CD4-positive, alpha-beta T cell treated with Interleukin-17A for 4 hours (primary cell): ENCODE measurements at regions not wholly inside any gene's neighbourhood (a gene's known extent, or its start where the extent isn't known, plus 50 kb on each side); places are given as distances from the start of the nearest gene placed in this dataset.
"Not testable (repeated sequence)": the region's sequence is repeated elsewhere in the genome, so short reads cannot be mapped to it uniquely, and the experiment has no call there.

Source experiments
- DNase-seq: peaks from one replicate; pipeline ENCODE4 v3.0.0-alpha.2; 2020; ENCODE audit warnings: mixed read lengths

DNA sequence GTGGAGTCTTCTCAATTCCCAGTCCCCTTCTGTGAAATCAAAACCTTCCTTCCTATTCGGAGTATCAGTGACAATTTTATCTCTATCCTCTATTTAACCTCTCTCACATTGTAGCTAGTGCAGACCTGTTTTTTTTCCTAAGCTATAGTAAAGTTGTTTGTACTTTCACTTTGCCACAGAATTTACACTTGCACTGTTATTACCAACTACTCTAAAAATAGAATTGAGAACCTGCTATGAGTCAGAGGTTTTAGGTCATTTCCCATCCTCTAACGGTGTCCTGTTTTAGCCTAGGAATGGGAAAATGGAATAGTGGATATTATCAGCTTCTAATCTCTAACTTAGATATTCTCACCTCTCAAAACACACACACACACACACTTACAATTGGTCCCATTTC, 862.7 kb downstream of the NCAM2 start:
- no peak for DNase-seq

DNA sequence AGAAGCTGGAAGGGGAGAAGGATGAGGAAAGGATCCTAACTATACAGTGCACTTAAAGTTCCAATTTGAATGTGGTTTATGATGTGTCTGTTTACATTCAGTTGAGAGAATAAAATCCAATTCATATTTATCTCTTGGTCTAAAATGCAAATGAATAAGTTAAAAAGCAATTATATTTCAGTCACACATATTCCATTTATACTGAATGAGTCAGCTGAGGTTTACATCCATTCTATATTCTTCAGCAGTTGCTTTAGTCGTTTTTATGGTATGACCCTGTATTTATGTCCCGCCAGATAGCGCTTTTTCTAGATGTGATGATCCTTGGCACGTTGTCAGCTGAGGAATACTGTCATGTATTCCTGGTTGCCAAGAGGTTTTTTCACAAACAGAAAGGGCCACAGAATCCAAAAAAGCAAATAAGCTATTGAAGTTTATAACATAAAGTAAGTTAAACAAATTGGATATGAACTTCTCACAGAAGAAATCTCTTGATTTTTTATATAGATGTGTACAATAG, 866.2 kb downstream of the NCAM2 start:
- DNase-seq, result no peak

DNA sequence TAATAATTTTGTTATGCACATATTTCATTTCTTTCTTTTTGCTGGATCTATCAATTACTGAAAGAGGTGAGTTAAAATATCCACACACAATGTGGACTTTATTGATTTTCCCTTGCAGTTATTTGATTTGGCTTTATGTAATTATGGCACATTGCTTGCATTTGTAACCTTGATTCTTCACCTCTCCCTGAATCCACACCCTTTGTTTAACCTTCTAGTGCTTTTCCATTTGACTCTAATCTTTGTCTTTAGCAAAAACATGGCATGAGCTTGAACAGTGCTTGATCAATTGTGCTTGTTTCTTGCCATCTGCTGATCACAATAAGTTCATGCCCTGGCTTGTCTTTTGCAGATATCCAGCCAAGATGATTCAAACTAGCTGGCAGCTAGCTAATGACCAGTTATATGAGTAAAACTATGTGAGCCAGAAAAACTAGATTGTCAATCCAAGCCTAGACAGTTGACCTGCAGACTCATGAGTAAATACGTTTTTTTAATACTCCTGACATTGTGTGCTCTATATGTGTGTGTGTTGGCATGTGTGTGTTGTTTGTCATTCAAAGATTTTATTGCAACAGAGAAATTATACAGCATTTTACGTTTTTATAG, 899.2 kb downstream of the NCAM2 start:
- DNase-seq, result no peak

DNA sequence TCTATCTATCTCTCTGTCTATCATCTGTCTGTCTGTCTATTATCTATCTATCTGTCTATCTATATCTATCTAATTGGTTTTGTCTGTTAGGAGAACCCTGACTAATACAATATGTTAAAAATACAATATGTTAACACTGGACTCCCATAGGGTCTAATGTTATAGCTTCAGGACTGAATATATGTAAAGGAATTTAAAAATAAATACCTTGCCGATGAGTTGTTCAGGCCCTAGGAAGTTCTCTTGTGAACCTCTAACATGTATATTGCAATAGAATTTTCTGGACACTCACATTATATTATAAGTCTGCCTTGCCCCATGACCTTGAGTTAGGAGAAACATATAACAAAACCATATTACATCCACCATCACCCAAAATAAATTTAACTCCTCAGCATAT, 900.6 kb downstream of the NCAM2 start:
- no peak for DNase-seq

DNA sequence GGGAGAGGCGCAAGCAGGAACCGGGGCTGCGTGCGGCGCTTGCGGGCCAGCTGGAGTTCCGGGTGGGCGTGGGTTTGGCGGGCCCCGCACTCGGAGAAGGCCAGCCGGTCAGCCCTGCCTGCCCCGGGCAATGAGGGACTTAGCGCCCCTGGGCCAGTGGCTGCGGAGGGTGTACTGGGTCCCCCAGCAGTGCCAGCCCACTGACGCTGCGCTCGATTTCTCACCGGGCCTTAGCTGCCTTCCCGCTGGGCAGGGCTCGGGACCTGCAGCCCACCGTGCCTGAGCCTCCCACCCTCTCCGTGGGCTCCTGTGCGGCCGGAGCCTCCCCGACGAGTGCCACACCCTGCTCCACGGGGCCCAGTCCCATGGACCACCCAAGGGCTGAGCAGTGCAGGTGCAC, 904.2 kb downstream of the NCAM2 start:
- DNase-seq, result not testable (repeated sequence)

DNA sequence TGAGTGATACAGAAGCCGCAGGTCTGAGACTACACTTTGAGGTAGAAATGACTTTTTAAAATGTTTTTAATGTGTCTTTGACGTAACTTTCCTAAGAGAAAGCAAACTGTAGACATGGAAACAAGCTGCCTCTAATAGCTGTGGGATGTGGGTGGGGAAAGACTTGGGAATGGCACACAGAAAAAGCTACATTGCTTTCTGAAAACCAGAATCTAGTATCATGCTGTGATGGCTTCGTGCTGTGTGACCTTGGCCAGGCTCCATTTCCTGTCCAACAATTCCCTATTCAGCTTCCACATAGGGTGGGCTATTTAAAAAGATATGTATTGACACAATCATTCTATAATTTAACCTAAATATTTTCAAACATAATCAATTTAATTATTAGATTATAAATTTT, 909.1 kb downstream of the NCAM2 start:
- DNase-seq, result no peak

DNA sequence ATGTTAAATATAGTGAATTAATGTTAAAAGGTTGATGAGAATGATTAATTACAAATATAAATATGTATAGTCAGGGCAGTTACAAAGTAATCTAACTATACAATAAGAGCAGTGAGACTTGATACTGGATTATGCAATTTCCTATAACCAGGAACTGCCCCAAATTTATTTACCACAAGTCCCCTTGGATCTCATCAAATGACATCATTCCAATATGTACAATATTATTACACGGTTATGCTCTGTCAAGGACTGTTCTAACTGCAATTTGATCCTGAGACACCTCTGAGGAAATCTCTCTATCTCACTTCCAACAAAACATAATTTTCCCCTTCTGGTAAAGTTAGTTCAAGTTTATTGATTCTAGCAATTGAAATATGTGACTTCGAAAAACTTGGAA, 917.6 kb downstream of the NCAM2 start:
- DNase-seq, result no peak

DNA sequence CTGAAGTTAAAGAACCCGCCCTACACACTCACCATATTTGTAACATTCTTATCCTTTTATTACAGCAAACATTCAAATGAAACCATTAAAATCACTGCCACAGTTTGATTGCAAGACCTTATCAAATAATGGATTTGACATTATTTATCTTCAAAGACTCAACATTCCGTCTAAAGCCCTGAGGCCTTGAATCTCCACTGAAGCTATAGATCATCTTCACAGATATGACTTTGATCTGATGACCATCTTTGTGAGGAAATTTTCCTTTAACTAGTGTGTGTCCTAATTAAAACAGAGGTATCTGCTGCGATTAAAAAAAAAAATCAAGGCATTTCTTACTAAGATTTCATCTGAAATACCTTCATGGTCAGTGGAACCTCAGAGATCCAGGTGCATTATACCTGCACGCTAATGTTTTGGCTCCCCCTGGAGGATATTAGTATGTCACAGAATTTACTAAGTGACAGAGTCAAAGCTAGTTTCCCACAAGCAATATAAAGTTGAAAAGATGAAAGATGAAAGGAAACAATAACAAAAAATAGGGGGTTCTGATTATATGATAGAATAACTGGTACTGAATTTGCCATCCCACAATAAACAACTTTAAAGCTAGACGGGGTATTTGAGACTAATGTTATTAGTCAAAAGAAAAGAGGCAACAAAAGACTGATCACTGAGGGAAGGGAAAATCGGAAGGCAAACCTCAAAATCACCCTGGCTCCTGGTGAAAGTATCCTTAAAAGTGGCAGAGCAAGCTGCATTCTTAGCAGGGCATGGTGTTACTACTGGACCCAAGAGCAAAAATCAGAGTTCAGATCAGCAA, 923.4 kb downstream of the NCAM2 start:
- no peak for DNase-seq

DNA sequence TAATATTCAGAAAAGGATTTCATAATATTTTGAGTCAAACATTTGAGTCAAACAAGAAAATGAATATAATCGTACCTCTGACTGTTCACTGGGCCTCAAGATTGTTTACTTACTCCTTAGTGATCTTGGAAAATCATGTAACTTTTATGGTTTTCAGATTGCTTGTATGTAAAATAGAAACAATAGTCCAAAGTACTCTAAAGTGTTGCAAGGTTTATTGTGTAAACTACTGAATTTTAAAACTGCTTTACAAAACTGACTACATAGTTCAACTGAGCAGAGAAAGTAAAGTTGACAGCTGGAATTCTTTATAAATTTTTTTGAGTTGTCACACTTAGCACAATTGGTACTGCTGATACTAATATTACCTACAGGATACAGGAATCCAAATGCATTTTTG, 931.0 kb downstream of the NCAM2 start:
- no peak for DNase-seq

DNA sequence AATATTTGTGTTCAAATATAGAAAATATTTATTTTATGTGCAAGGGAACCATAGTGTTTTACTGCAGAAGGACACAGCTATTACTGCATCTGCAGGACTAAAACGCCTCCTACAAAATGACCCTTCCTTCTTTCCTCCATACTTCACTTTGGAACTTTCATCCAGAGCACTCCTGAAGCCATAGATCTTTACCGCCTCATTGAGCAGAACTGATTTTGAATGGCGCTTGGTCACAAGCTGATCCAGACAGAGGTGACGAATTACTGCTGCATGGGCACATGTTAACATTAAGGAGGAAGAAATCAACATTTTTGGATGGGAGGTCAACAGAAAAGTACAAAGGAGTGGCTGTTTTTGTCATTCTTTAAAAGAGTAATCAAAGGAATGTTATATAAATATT, 931.6 kb downstream of the NCAM2 start:
- no peak for DNase-seq

DNA sequence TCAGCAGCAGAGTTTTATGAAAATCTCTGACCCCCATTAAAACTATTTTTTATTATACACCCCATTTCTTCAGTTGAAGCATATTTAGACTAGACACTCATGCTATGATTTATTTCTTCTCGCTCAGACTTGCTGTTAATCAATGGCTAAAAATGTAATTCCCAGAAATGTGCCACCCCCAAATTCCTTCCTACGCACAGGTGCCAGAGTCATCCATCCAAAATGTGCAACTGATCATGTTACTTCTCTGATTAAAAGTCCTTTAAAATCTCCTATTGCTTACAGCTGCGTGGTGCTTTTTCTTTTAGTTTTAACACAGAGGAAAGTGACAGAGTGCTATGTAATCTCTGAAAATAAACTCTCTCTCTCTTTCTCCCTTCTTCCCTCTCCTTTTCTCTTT, 954.4 kb downstream of the NCAM2 start:
- no peak for DNase-seq

DNA sequence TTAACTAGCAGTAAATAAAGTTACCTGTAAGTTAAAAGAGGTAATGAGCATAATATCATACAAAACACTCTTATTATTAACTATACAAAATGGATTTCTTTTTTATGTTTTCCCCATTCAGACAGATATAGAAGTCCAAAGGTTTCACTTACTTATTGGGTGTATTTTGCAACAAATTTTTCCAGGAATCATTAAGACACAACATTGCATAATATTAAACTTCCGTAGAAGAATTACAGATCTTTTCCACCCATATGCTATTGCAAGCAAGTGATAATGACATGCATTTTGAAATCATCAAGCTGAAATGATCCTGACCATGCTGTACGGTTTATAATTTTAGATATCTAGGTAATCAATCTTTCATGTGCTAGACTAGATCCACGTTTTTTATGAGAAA, 957.0 kb downstream of the NCAM2 start:
- DNase-seq, result no peak

DNA sequence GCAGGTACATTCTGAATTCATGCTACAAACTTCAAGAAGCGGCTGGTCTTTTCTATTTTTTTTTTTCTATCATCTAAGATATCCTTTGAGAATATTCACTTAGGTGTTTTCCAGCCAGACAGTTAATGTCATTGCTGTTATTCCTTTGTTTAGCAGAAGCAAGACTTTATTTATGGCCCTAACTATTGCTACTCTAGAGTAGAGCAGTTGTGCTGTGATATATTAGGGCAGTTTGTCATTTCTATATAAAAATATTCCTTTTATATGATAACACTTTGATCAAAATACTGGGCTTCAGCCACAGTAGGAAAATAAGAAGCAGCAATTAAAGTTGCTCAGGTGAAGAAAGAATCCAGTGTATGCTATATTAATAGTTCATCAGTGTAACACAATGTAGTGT, 959.3 kb downstream of the NCAM2 start:
- no peak for DNase-seq

DNA sequence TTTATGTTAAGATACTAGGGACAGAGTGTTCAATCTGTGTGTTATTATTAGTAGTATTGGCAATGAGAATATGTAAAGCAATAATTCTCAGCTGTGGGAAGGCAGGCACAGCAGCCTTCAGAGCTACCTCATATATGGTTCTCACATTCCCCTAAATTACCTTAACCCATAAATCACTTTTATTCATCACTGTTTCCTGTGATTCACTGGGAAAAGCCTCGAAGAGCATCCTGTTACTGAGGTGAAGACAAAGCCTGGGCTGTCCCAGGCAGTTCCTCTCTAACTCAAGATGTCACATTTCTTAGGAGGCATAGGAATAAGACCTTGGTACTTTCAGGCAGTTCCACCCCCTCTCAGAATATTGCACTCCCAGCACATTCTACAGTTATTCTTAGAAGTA, 965.7 kb downstream of the NCAM2 start:
- no peak for DNase-seq

DNA sequence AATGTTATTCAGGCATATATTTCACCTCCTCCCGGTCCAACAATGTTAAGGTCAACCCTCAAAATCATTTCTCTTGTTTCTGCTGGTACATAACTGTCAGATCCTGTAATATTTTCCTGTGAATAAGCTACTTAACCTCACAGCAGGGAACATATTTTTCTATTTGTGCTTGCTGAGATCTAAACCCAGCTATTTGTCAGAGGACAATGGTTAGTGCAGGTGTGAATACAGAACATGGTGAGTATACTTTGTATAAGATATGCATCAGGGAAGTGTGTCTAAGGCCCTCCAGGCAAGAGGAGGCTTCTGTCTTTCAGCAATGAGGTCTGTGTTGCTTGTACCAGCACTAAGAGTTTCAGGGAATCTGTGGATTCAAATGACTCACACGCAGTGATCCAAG, 970.6 kb downstream of the NCAM2 start:
- no peak for DNase-seq

DNA sequence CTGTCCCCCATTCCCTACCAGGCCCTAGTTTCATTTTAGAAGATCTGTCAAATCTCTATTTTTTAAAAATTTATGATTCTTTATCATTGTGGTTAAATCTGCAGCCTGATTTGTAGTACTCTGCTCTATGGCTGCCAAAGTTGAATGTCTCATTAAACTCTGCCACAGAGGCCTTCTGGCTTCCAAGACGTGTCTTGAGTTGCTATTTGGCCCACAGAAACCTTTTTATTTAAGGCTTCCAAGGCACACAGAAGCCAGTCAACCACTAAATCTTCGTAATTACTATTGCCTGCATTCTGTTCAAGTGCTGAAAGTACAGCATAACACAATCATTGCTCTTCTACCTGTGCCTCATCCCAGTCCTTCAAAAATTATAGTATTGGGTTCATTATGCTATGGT, 971.0 kb downstream of the NCAM2 start:
- DNase-seq, result no peak

DNA sequence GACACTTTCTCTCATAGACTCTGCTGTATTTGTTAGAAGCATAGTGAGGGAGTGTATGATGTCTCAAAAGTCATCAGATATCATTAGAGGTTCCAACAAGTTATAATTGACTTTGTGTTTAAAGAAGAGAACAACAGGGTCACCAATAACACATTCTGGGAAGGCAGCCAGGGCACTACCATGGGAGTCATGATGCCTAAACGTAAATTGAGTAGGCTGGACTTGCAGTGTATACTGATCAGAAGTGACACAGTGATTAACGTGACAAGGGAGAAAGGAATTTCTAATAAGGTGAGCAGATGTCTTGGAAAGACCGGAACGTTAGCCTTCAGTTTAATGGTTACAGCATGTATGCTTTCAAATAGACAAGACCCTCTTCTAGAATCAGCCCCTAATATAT, 973.2 kb downstream of the NCAM2 start:
- DNase-seq, result no peak

DNA sequence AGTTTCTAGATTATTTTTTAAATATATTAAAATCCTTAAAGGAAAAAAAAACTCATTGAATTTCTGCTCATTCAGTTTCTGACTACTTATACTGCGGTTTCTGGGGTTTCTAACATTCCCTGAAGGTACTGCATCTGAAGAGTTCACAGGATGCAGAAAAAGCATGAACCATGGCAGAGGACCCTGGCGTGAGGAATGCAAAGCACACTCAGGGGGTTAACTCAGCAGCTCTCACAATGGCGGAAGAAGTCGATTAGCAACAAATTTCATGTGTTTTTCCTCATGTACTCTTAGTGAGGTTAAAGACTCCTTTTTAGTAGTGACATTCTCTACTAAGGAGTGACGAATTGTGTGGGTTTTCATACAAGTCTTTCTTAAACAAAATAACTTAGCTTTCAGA, 975.6 kb downstream of the NCAM2 start:
- no peak for DNase-seq

DNA sequence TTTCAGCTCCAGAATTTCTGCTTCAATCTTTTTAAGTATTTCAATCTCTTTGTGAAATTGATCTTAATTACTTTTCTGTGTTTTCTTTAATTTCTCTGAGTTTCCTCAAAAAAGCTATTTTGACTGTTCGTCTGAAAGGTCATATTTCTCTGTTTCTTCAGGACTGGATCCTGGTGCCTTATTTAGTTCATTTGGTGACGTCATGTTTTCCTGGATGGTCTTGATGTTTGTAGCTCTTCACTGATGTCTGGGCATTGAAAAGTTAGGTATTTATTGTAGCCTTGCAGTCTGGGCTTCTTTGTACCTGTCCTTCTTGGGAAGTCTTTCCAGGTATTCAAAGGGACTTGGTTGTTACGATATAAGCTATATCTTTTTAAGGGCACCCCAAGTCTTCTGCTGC, 998.7 kb downstream of the NCAM2 start:
- DNase-seq, result no peak

DNA sequence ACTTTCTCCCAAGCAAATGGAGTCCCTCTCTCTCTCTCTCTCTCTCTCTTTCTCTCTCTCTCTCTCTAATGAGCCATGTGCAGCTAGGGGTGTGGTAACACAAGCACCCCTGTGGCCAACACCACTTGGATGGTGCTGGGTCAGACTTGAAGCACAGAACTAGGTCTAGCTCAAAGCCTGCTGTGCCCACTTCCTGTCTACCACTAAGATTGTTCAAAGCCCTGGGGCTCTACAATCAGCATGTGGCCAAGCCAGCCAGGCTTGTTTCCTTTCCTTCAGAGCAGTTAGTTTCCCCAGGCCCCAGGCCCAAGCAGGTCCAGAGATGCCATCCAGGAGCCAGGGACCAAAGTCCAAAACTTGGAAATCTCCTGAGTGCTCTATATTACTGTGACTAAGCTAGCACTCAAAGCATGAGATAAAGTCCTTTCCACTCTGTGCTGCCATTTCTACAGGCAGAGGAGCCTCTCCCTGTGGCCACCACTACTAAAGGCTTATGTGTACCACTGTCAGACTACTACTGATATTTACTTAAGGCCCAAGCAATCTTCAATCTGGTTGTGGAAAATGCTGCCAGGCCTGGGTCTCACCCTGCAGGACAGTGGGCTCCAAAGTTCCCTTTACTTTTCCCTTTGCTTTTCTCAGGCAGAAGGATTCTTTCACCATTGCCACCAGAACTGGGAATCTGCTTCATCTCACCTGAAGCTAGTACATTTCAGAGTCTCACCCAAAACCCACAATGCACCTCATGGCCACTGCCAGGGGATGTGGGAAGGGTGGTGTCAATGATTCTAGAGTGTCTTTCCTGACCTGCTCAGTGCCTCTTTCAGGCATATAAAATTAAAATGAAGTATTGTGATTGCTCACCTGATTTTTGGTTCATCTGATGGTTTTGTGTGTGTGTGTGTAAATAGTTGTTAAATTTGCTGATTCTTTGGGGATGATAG, 999.5 kb downstream of the NCAM2 start:
- DNase-seq, result no peak

DNA sequence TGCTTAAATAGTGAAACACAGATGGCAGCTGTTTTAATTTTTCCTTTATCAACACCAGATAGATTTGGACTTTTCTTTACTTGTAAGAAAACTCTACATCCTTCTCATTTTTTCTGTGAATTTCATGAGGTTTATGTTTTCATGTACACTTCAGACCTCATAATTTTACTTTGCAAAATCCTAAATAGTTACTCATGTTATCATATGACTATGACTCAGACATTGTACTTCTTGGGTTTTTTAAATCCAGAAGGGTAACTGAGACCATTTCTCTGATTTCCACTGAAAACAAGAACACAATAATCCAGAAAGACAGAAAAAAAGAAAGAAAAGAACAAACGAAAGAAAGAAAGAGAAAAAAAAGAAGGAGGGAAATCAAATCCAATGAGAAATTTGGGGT, 1021.6 kb downstream of the NCAM2 start:
- no peak for DNase-seq

DNA sequence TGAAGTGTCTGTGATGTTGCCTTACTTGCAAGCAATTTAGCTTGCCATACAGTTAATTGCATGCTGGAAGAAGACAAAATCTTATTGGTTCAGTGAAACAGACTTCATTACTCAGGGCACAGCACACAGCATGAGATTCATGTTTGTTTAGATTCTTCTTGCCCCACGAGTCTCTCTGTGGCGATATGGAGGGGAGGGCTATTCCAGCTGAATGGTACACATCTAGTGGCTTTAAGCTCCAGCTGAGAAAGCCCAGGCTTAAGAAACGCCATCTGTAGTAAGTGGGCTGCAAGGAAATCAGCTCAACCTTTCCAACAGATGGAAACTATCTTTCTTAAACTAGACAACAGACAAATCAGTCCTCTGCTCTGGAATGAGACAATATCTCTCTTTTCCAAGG, 1022.0 kb downstream of the NCAM2 start:
- no peak for DNase-seq

DNA sequence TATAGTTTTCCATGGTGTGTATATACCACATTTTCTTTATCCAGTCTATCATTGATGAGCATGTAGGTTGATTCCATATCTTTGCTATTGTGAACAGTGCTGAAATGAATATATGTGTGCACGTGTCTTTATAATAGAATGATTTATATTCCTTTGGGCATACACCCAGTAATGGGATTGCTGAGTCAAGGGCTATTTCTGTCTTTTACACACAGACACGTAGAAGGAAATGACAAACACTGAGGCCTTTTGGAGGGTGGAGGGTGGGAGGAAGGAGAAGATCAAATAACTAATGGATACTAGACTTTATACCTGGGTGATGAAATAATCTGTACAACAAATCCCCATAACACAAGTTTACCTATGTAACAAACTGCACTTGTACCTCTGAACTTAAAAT, 1025.7 kb downstream of the NCAM2 start:
- not testable (repeated sequence) for DNase-seq

DNA sequence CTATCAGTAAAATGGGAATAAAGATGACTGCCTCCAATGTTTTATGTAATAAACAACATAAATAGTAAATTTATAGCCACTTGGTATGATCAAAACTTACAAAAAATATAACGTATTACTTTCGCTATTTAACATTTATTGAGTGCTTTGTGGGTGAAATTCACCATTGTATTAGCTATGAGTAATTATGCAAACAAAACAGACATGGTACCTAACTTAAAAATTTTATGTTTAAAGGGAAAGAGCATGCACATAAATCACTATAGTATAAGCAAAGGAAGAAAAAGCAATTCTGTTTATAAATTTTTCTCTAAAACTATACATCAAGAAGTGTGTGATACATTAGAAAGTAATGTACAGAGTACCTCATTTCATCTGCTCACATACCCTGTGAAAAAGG, 1046.2 kb downstream of the NCAM2 start:
- no peak for DNase-seq
